ENCODE measurements at regions not wholly inside any gene's neighbourhood (a gene's known extent, or its start where the extent isn't known, plus 50 kb on each side); places are given as distances from the start of the nearest gene placed in this dataset.

- no peaks in the 10 kb centered on the region for H3K27me3 Mint-ChIP-seq
- H3K4me3 Mint-ChIP-seq: no peak overlapping the region
- H3K9me3 Mint-ChIP-seq: peaks cover 1% of the 10 kb centered on the region
- no peak for DNase-seq
- H3K27ac Mint-ChIP-seq: no peak overlapping the region
- no peaks in the 10 kb centered on the region for H3K36me3 Mint-ChIP-seq
- no peaks in the 10 kb centered on the region for H3K4me1 Mint-ChIP-seq
- ATAC-seq (ENCODE audit: low read depth): no peak
- POLR2A ChIA-PET: no interaction called here
Measured at GRCh38 chr4:146998157-146998556, 52.5 kb upstream of the TTC29 start.

- H3K4me3 Mint-ChIP-seq: no peak overlapping the region
Measured at GRCh38 chr4:147003956-147004809, 58.5 kb upstream of the TTC29 start.

GRCh38 chr4:147006229-147006628 lies 60.6 kb upstream of the TTC29 start:
- no peak for DNase-seq
- Mint-ChIP-seq H3K27ac (no peak overlapping the region), H3K9me3 (no peaks in the 10 kb centered on the region), H3K27me3 (peaks cover 2% of the 10 kb centered on the region), H3K4me1 (no peaks in the 10 kb centered on the region), H3K4me3 (no peak overlapping the region), H3K36me3 (no peaks in the 10 kb centered on the region)
- POLR2A ChIA-PET: no interaction called here
- no peak for ATAC-seq (ENCODE audit: low read depth)

More at GRCh38 chr4:147003956-147004809, 58.5 kb upstream of the TTC29 start:
- Mint-ChIP-seq H3K4me1 (no peaks in the 10 kb centered on the region), H3K27me3 (no peaks in the 10 kb centered on the region), H3K36me3 (no peaks in the 10 kb centered on the region), H3K9me3 (no peaks in the 10 kb centered on the region), H3K27ac (no peak overlapping the region)
- POLR2A ChIA-PET: no interaction called here
- DNase-seq (no peak), ATAC-seq (ENCODE audit: low read depth) (no peak)

- Mint-ChIP-seq H3K4me1 (no peaks in the 10 kb centered on the region), H3K4me3 (no peak overlapping the region), H3K27ac (no peak overlapping the region), H3K36me3 (no peaks in the 10 kb centered on the region), H3K27me3 (peaks cover 2% of the 10 kb centered on the region), H3K9me3 (no peaks in the 10 kb centered on the region)
- ATAC-seq (ENCODE audit: low read depth) (no peak), DNase-seq (no peak)
- POLR2A ChIA-PET: no interaction called here
Measured at GRCh38 chr4:147009875-147010274, 64.2 kb upstream of the TTC29 start.

GRCh38 chr4:147011411-147011810 lies 65.7 kb upstream of the TTC29 start:
- Mint-ChIP-seq H3K4me1 (no peaks in the 10 kb centered on the region), H3K27me3 (peaks cover 5% of the 10 kb centered on the region), H3K4me3 (no peak overlapping the region), H3K27ac (no peak overlapping the region), H3K9me3 (no peaks in the 10 kb centered on the region), H3K36me3 (no peaks in the 10 kb centered on the region)
- no peak for DNase-seq
- POLR2A ChIA-PET: no interaction called here
- no peak for ATAC-seq (ENCODE audit: low read depth)

- H3K27me3 Mint-ChIP-seq: peaks cover 7% of the 10 kb centered on the region
- H3K27ac Mint-ChIP-seq: no peak overlapping the region
- ATAC-seq (ENCODE audit: low read depth) (no peak), DNase-seq (no peak)
- no peak overlapping the region for H3K4me3 Mint-ChIP-seq
- no peaks in the 10 kb centered on the region for H3K4me1 Mint-ChIP-seq
- no peaks in the 10 kb centered on the region for H3K36me3 Mint-ChIP-seq
- no peaks in the 10 kb centered on the region for H3K9me3 Mint-ChIP-seq
- POLR2A ChIA-PET: no interaction called here
Measured at GRCh38 chr4:147012059-147012707, 66.5 kb upstream of the TTC29 start.

- POLR2A ChIA-PET: no interaction called here
- Mint-ChIP-seq H3K27ac (no peak overlapping the region), H3K27me3 (peaks cover 6% of the 10 kb centered on the region), H3K9me3 (no peaks in the 10 kb centered on the region), H3K36me3 (no peaks in the 10 kb centered on the region), H3K4me3 (no peak overlapping the region), H3K4me1 (no peaks in the 10 kb centered on the region)
- ATAC-seq (ENCODE audit: low read depth): no peak
- no peak for DNase-seq
Measured at GRCh38 chr4:147014946-147015345, 69.3 kb upstream of the TTC29 start.

- POLR2A ChIA-PET: no interaction called here
- ATAC-seq (ENCODE audit: low read depth): no peak
- no peak overlapping the region for H3K27ac Mint-ChIP-seq
Measured at GRCh38 chr4:147015491-147015890, 69.8 kb upstream of the TTC29 start.

GRCh38 chr4:147017081-147017480 lies 71.4 kb upstream of the TTC29 start:
- ATAC-seq (ENCODE audit: low read depth): no peak
- no peak for DNase-seq

More at GRCh38 chr4:147015491-147015890, 69.8 kb upstream of the TTC29 start:
- H3K27me3 Mint-ChIP-seq: peaks cover 6% of the 10 kb centered on the region
- H3K36me3 Mint-ChIP-seq: no peaks in the 10 kb centered on the region
- no peaks in the 10 kb centered on the region for H3K4me1 Mint-ChIP-seq
- H3K9me3 Mint-ChIP-seq: no peaks in the 10 kb centered on the region
- no peak overlapping the region for H3K4me3 Mint-ChIP-seq
- DNase-seq: no peak

GRCh38 chr4:147019091-147019490 lies 73.4 kb upstream of the TTC29 start:
- no peaks in the 10 kb centered on the region for H3K9me3 Mint-ChIP-seq
- no peaks in the 10 kb centered on the region for H3K4me1 Mint-ChIP-seq
- peak; percentile 39 for DNase-seq
- H3K4me3 Mint-ChIP-seq: no peak overlapping the region
- no peaks in the 10 kb centered on the region for H3K36me3 Mint-ChIP-seq
- no peak for ATAC-seq (ENCODE audit: low read depth)
- POLR2A ChIA-PET: interaction anchor here (0.9 kb wide), 1 partner anchor 78 kb away, joined by 5 read pairs; no protein-coding TSS in a partner anchor
- H3K27me3 Mint-ChIP-seq: peaks cover 6% of the 10 kb centered on the region
- H3K27ac Mint-ChIP-seq: no peak overlapping the region

More at GRCh38 chr4:147017081-147017480, 71.4 kb upstream of the TTC29 start:
- Mint-ChIP-seq H3K9me3 (no peaks in the 10 kb centered on the region), H3K27ac (no peak overlapping the region), H3K4me1 (no peaks in the 10 kb centered on the region), H3K27me3 (peaks cover 6% of the 10 kb centered on the region), H3K36me3 (no peaks in the 10 kb centered on the region), H3K4me3 (no peak overlapping the region)
- POLR2A ChIA-PET: no interaction called here

- no peaks in the 10 kb centered on the region for H3K36me3 Mint-ChIP-seq
- H3K9me3 Mint-ChIP-seq: no peaks in the 10 kb centered on the region
- H3K4me3 Mint-ChIP-seq: no peak overlapping the region
- H3K27me3 Mint-ChIP-seq: peaks cover 5% of the 10 kb centered on the region
- H3K4me1 Mint-ChIP-seq: no peaks in the 10 kb centered on the region
- no peak for ATAC-seq (ENCODE audit: low read depth)
- DNase-seq: no peak
- no peak overlapping the region for H3K27ac Mint-ChIP-seq
- POLR2A ChIA-PET: no interaction called here
Measured at GRCh38 chr4:147020456-147020855, 74.8 kb upstream of the TTC29 start.

- H3K36me3 Mint-ChIP-seq: no peaks in the 10 kb centered on the region
- H3K27me3 Mint-ChIP-seq: no peaks in the 10 kb centered on the region
- no peak overlapping the region for H3K27ac Mint-ChIP-seq
- no peak overlapping the region for H3K4me3 Mint-ChIP-seq
- ATAC-seq (ENCODE audit: low read depth): no peak
- POLR2A ChIA-PET: no interaction called here
- DNase-seq: no peak
- H3K9me3 Mint-ChIP-seq: no peaks in the 10 kb centered on the region
- H3K4me1 Mint-ChIP-seq: no peaks in the 10 kb centered on the region
Measured at GRCh38 chr4:147025042-147025441, 79.4 kb upstream of the TTC29 start.

GRCh38 chr4:147029296-147029695 lies 83.6 kb upstream of the TTC29 start:
- Mint-ChIP-seq H3K4me1 (no peaks in the 10 kb centered on the region), H3K36me3 (no peaks in the 10 kb centered on the region), H3K27ac (no peak overlapping the region), H3K9me3 (no peaks in the 10 kb centered on the region), H3K27me3 (peaks cover 4% of the 10 kb centered on the region), H3K4me3 (no peak overlapping the region)
- ATAC-seq (ENCODE audit: low read depth) (no peak), DNase-seq (no peak)
- POLR2A ChIA-PET: no interaction called here

- Mint-ChIP-seq H3K4me3 (no peak overlapping the region), H3K27me3 (peaks cover 7% of the 10 kb centered on the region), H3K4me1 (no peaks in the 10 kb centered on the region), H3K9me3 (no peaks in the 10 kb centered on the region), H3K27ac (no peak overlapping the region), H3K36me3 (no peaks in the 10 kb centered on the region)
- ATAC-seq (ENCODE audit: low read depth) (no peak), DNase-seq (no peak)
- POLR2A ChIA-PET: no interaction called here
Measured at GRCh38 chr4:147034372-147034771, 88.7 kb upstream of the TTC29 start.

All from activated naive CD8-positive, alpha-beta T cell treated with anti-CD3 and anti-CD28 coated beads, Interleukin-2, amount 10 ng/mL, durations not matched to agents 7 days and 5 days (primary cell).